KMS-11 (cell line): ENCODE measurements at regions not wholly inside any gene's neighbourhood (a gene's known extent, or its start where the extent isn't known, plus 50 kb on each side); places are given as distances from the start of the nearest gene placed in this dataset.

Source experiments
- H2AFZ ChIP-seq: fragments of 200-600 bp; sonication (generic); 2 replicates; pipeline ENCODE4 v1.6.1; 2016; ENCODE audit warnings: antibody characterized with exemption, mixed run types, low read depth
- H3K27ac ChIP-seq: fragments of 200-600 bp; sonication (generic); 2 replicates; pipeline ENCODE4 v1.6.1; 2016; ENCODE audit warnings: mild to moderate bottlenecking, mixed run types
- H3K27me3 ChIP-seq: fragments of 200-600 bp; sonication (generic); 2 replicates; pipeline ENCODE4 v1.6.1; 2017; ENCODE audit warnings: mild to moderate bottlenecking, low read depth, mixed run types, moderate library complexity; ENCODE audit not compliant: insufficient read depth
- H3K36me3 ChIP-seq: fragments of 200-600 bp; sonication (generic); 2 replicates; pipeline ENCODE4 v1.6.1; 2017; ENCODE audit warnings: mild to moderate bottlenecking, mixed run types; ENCODE audit not compliant: insufficient read depth
- H3K4me1 ChIP-seq: fragments of 200-600 bp; sonication (generic); 2 replicates; pipeline ENCODE4 v1.6.1; 2016; ENCODE audit warnings: mild to moderate bottlenecking, low read depth, mixed run types; ENCODE audit not compliant: poor library complexity, severe bottlenecking
- H3K4me2 ChIP-seq: fragments of 200-600 bp; sonication (generic); 2 replicates; pipeline ENCODE4 v1.7.0; 2016; ENCODE audit warnings: mild to moderate bottlenecking, mixed run types
- H3K4me3 ChIP-seq: fragments of 200-600 bp; sonication (generic); IDR thresholded peaks from 2 replicates; pipeline ENCODE4 v1.6.1; 2017; ENCODE audit warnings: low read depth, low read length, mixed read lengths; ENCODE audit not compliant: insufficient read depth
- H3K79me2 ChIP-seq: fragments of 200-600 bp; sonication (generic); 2 replicates; pipeline ENCODE4 v1.6.1; 2016; ENCODE audit warnings: low read depth, mixed run types; ENCODE audit not compliant: insufficient read depth
- H3K9ac ChIP-seq: fragments of 200-600 bp; sonication (generic); 2 replicates; pipeline ENCODE4 v1.6.1; 2016; ENCODE audit warnings: mild to moderate bottlenecking, mixed run types
- H4K20me1 ChIP-seq: fragments of 200-600 bp; sonication (generic); 2 replicates; pipeline ENCODE4 v1.6.1; 2016; ENCODE audit warnings: mild to moderate bottlenecking, mixed run types; ENCODE audit not compliant: insufficient read depth
- TF ChIP-seq, protein P1 (sequence below): fragments of 200-600 bp; sonication (generic); conservative IDR thresholded peaks from 2 replicates; pipeline ENCODE4 v1.6.1; 2017; ENCODE audit warnings: low read depth, mild to moderate bottlenecking, antibody characterized with exemption, low read length, moderate library complexity, mixed read lengths

DNA sequence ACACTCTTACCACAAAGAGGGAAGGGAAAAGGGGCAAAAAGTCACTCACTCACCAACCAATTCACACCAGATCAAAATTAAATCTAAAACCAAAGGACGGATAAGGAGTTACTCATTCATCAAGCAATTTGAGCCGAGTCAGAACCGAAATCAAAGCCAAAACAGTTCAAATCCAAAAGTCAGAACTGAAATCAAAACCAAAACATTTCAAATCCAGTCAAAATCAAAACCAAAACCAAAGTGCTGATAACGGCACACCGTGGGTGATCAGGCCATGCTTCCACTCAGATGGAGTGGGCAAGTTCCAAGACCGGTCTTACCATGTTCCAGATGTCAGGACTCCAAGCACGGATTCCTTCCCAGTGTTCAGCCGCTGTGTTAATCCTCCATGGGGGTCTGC lies 139.5 kb downstream of the SLC38A6 start:
- Histone ChIP-seq H4K20me1 (no peaks in the 10 kb centered on the region), H3K4me1 (no peaks in the 10 kb centered on the region), H3K79me2 (no peaks in the 10 kb centered on the region), H3K27me3 (no peaks in the 10 kb centered on the region), H2AFZ (no peak overlapping the region), H3K4me3 (no peak overlapping the region), H3K27ac (no peak overlapping the region), H3K9ac (no peak overlapping the region), H3K36me3 (no peaks in the 10 kb centered on the region), H3K4me2 (no peak overlapping the region)
- TF ChIP-seq, protein P1, sequence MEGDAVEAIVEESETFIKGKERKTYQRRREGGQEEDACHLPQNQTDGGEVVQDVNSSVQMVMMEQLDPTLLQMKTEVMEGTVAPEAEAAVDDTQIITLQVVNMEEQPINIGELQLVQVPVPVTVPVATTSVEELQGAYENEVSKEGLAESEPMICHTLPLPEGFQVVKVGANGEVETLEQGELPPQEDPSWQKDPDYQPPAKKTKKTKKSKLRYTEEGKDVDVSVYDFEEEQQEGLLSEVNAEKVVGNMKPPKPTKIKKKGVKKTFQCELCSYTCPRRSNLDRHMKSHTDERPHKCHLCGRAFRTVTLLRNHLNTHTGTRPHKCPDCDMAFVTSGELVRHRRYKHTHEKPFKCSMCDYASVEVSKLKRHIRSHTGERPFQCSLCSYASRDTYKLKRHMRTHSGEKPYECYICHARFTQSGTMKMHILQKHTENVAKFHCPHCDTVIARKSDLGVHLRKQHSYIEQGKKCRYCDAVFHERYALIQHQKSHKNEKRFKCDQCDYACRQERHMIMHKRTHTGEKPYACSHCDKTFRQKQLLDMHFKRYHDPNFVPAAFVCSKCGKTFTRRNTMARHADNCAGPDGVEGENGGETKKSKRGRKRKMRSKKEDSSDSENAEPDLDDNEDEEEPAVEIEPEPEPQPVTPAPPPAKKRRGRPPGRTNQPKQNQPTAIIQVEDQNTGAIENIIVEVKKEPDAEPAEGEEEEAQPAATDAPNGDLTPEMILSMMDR: no peak

DNA sequence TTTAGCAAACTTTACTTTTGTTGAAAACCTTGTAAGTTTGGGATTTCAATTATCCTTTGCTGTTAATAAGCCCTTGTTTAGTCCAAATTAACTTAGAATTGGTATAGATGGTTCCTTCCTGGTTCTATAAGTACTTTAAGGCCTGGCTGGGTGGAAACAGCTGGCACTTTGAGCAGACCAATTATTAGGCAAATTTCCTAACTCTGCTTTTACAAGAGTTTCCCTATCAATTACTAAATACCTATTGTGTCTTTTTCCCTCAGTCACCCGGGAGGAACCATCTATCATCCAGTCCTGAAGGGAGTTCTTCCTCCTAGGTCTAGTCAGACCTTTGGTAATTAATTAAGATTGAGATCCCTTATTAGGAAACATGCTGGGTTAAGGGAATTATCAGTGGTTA lies 138.0 kb downstream of the SLC38A6 start:
- Histone ChIP-seq H3K4me1 (no peaks in the 10 kb centered on the region), H3K79me2 (no peaks in the 10 kb centered on the region), H2AFZ (no peak overlapping the region), H3K9ac (no peak overlapping the region), H3K27me3 (no peaks in the 10 kb centered on the region), H3K4me2 (no peak overlapping the region), H3K4me3 (no peak overlapping the region), H3K27ac (no peak overlapping the region), H4K20me1 (no peaks in the 10 kb centered on the region), H3K36me3 (no peaks in the 10 kb centered on the region)
- TF ChIP-seq, protein P1: no peak

DNA sequence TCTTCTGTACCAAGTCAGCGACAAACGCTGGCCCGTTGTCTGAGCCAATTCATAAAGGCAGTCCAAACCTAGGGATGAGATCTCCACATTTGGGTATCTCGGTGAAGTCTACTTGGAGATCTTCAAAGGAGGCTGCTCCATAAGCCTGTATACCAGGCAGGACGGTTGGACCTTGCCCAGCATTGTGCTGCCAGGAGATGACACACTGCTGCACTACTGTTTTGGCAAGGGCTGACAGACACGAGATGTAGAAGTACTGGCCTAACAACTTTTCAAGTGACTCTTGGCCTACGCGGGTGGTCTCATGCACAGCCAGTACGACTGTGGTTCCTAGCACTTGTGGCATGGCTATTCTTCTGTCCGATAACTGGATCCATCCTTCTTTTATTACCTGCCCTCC lies 135.3 kb downstream of the SLC38A6 start:
- Histone ChIP-seq H2AFZ (no peak overlapping the region), H4K20me1 (no peaks in the 10 kb centered on the region), H3K27me3 (no peaks in the 10 kb centered on the region), H3K79me2 (no peaks in the 10 kb centered on the region), H3K36me3 (no peaks in the 10 kb centered on the region), H3K4me2 (no peak overlapping the region), H3K9ac (no peak overlapping the region), H3K4me1 (no peaks in the 10 kb centered on the region), H3K27ac (no peak overlapping the region), H3K4me3 (no peak overlapping the region)
- TF ChIP-seq, protein P1: no peak

DNA sequence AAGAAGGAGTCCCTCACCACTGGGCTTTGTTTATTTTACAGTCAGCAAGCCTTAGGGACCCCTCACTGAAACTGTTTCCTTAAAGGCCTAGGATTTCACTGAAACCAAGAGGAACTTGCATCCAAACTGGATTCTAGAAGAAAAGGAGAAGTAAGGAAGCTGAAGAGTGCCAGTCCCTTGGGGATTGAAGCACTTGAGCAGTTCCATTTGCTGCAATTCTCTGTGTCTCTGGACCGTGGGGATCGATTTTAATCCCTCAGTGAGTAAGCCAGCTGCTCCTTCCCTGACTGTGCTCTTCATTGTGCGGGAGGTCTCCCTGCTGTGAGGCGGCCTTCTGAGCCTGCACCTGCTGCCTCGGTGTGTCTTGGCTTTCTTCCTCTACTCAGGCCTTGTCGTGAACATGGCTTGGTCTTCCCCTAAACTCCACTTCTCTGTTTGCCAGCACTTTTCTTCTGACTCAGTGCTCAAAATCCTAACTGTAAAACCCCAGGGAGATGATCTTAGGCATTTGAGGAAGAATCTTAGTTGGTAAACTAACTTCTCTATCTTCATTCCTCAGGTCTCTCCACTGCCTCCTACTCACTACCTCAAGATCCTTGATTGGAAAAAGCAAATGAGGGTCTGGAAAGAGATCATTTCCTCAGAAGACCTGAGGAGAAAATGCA lies 132.6 kb downstream of the SLC38A6 start:
- no peaks in the 10 kb centered on the region for H3K36me3 ChIP-seq
- H3K27me3 ChIP-seq: no peaks in the 10 kb centered on the region
- no peak overlapping the region for H3K4me2 ChIP-seq
- H2AFZ ChIP-seq: no peak overlapping the region
- no peak overlapping the region for H3K27ac ChIP-seq
- TF ChIP-seq, protein P1: no peak
- no peaks in the 10 kb centered on the region for H3K79me2 ChIP-seq
- no peak overlapping the region for H3K4me3 ChIP-seq
- no peak overlapping the region for H3K9ac ChIP-seq
- H3K4me1 ChIP-seq: no peaks in the 10 kb centered on the region
- no peaks in the 10 kb centered on the region for H4K20me1 ChIP-seq
